Stromal cell of bone marrow (primary cell): ENCODE measurements at regions not wholly inside any gene's neighbourhood (a gene's known extent, or its start where the extent isn't known, plus 50 kb on each side); places are given as distances from the start of the nearest gene placed in this dataset.

Source experiments
- DNase-seq: peaks from one replicate; pipeline ENCODE4 v3.0.0-alpha.2; 2012; ENCODE audit warnings: low read depth

DNA sequence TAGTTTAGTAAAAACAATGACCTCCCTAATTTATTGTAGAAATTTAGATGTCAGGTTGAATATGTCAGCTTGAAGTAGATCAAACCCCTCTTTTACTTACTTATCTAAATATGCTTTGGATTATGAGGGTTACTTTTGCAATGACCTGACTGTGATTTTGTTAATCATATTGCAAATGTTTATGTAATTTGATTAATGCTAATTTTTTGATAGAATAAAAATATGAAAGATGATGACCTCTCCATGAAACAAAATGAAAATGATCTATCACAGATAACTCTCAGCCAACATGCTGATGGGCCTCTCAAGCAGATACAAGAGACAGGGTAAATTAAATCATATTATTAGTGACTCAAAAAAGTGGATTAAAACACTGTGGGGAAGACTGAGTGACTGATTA is 131.0 kb downstream of the CEP57L1 start:
- no peak for DNase-seq

DNA sequence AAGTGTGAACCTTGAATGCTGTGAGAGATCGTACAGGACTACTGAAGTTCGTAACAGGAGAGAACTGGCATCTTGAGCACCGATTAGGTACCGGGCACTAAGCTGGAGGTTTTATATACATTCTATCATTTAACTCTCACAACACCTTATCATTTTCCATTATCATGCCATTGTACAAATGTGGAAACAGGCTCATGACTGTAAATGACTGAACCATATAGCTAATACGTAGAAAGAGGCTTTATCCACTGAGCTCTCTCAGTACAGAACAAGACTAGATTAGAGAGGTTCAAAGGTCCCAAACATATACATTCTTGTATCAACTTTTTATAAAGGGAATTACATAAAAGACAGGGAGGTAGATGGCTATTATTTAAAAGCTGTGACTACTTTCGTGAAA is 130.6 kb downstream of the CEP57L1 start:
- no peak for DNase-seq

GRCh38 chr6:109224994-109225393 is 129.7 kb downstream of the CEP57L1 start:
- DNase-seq, result no peak

DNA sequence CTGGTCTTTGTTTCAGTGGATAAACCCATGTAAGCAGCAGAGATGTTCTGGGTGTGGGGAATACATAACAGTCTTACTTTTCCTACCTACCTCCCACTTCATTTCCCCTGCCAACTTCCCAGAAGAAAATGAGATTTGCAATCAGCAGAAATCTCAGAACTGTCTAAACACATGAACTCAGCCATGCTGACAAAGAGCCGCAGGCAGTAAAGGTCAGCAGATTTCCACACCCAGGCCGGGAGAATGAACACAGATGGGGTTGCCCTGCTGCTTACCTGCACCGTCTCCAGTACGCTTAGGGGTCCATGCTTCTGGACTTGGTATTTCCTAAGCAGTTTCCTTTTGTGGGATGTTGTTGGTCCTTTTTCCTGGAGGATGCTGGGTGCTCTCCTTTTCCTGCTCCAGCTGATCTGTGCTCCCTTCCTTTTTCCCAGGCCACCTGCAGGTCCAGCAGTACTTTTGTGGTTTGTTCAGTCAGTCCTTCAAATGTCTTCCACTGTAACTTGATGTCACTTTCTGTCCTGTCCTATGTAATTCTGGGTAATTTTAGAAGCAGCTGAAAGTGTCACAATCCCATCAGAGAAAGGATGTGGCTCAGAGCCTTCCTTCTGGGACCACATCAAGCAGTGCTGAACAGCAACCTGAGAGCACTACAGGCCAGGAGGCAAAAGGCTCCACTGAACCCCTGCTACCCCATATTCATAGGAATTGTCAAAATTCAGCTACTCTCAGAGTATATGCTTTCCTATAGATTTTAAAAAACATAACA is 129.0 kb downstream of the CEP57L1 start:
- no peak for DNase-seq

DNA sequence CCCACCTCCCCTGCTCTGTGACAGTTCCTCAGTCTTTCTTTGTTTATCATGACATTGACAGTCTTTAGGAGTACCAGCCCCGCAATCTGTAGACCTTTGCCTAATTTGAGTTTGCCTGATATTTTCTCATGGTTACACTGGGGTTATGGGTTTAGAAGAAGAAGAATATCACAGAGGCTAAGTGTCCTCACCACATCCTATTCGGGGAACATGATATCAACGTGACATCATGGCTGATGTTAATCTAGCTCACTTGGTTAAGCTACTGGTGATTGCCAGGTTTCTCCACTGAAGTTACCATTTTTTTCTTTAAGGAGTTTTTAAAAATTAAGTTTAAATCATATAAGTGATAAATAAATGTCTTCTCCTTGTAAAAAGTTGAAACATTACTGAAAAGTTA is 127.5 kb downstream of the CEP57L1 start:
- DNase-seq, result no peak

DNA sequence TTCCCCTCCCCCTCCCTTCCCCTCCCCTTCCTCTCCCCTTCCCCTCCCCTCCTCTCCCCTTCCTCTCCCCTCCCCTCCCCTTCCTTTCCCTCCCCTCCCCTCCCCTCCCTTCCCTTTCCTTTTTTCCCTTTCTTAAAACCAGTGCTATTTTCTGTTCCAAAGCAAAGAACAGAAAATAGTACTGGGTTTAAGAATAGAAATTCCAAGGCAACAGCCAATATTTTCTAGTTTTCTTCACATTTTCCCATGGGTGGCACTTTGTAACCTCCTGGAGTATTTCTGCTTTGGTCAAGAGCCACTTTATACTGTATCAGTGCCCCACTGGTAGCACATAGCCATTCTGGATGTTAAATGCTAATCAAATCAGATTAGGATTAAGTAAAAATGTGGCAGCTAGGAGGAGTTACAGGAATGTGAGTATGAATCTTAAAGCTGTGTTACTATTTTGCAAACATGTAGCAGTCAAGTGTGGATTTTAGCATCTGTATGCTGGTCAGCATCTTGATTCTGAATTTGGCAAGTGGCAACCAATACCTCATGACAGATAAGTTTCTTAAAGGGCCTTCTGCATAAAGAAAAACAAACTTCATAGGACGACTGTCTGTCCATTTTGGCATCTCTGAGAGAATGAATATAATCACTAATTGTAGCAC is 126.4 kb downstream of the CEP57L1 start:
- no peak for DNase-seq
